Inflammatory macrophage treated with lipopolysaccharide for 4 hours (primary cell): ENCODE measurements at regions not wholly inside any gene's neighbourhood (a gene's known extent, or its start where the extent isn't known, plus 50 kb on each side); places are given as distances from the start of the nearest gene placed in this dataset.
"Not testable (repeated sequence)": the region's sequence is repeated elsewhere in the genome, so short reads cannot be mapped to it uniquely, and the experiment has no call there.

Experiments used
- DNase-seq: peaks from one replicate; pipeline ENCODE4 v3.0.0-alpha.2; 2020

DNA sequence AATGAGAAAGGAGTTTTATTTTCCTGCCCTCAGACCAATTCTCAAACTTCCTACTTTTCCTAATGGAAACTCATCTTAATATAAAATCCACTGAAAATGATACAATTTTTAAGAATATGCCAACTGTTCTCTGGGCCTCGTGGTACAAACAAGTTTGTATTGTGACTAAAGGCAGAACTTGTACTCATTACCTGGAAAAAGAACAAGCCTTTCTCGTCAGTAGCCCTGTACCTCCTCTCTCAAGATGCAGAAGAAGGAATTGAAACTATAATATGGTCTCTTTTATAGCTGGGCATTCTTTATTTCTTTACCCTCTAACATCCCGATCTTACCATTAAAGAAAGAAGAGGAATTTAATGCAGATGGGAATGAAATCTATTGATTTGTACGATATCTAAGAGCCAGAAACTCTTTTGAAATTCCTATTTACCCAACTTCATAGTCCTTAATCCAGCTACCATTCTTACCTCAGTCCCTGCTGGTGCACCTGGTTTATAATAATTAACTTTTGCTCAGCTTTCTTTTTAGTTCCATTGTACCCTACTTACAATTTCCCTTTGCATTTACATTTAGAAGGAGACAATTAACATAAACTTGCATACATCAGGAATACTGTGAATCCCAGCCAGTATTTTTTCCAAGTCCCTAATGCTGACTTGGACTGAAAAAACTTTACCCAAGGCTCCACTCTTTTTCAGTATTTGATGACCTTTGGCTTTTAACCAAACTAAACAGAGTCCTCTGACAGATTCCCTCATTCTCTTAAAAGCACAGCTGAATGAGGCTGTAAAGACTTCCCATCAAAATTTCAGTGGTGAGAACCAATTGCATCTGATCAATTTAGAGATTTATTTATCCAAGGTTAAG lies 1162.4 kb downstream of the BRINP3 start:
- DNase-seq: no peak

DNA sequence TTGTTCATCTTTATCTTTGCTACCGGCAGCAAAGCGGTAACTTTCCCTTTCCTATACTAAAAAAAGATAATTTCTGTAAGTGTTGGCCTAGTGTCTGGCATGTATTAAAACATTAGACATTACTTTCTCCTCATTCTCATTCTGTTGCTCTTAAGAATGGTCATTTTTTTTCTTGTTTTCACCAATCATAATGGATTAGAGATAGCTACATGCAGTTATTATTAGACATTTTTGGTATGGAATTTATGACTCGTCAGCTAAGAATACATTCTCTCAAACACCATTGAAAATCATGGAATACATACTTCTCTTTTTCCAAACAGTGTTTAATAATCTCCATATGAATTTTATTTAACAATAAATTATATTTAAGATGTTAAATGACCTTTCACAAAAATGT lies 1154.6 kb downstream of the BRINP3 start:
- no peak for DNase-seq

DNA sequence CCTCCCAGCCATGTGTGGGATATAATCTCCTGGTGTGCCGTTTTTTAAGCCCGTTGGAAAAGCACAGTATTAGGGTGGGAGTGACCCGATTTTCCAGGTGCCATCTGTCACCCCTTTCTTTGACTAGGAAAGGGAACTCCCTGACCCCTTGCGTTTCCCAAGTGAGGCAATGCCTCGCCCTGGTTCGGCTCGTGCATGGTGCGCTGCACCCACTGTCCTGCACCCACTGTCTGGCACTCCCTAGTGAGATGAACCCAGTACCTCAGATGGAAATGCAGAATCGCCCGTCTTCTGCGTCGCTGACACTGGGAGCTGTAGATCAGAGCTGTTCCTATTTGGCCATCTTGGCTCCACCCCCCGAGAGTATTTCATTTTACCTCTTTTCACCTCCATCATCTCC lies 1146.6 kb downstream of the BRINP3 start:
- not testable (repeated sequence) for DNase-seq

DNA sequence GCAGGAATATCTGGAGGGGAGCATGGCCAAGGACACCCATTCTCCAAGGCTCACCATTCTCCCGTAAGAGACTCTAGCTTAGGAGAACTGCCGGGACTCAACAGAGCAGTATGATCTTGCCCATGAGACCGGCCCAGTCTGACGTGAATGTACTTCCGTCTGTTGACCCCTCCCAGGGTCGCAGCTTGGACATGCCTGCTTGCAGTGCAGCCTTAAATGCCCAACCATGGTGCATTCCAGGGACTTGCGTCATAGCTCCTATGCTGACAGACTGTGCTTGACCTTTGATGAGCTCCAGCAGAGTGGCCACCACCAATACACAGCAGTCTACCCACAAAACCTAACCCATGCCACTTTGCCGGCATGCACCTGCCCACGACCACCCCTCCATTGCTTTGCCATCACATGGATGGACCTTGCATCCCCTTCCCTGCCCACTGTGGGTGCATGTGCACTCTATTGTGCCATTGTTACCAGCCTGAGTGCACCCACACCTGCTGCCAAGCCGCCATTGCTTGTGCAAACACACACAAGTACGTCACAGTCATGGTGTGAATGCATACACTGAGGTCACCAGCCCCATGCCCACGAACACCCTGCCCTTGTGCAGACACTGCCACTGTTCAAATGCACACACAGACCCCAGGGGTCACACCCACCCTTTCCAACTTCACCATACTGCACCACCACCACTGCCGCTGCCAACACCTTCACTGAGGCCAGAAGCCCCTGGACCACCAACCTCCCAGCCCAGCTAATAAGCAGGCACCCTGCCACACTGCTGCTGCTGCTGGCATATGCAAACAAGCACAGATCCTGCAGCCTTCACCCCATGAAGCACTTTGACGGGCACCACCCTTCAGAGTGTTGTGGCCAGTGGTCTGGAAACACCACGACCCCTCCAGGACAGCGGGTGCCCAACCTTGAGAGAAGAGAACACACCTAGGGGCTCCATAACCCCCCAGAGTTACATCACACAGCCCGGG lies 1141.3 kb downstream of the BRINP3 start:
- no peak for DNase-seq

DNA sequence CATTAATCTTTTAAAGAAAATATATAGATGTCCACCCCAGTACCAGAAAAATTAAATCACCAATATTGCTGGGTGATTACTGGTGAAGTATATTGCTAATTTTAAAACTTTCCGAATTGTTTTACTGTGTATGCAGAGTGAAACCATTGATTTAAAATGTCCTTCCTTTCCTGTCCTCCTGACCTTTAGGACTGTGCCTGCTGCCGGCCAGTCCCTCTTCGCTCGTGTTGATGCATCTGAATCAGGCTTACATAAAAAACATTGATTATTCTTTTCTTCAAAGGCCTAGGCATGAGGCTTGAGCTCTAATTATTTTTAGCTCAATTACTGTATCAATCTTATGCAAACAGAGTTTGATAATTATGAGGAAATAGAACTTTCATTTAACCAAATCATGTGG lies 1128.1 kb downstream of the BRINP3 start:
- no peak for DNase-seq

DNA sequence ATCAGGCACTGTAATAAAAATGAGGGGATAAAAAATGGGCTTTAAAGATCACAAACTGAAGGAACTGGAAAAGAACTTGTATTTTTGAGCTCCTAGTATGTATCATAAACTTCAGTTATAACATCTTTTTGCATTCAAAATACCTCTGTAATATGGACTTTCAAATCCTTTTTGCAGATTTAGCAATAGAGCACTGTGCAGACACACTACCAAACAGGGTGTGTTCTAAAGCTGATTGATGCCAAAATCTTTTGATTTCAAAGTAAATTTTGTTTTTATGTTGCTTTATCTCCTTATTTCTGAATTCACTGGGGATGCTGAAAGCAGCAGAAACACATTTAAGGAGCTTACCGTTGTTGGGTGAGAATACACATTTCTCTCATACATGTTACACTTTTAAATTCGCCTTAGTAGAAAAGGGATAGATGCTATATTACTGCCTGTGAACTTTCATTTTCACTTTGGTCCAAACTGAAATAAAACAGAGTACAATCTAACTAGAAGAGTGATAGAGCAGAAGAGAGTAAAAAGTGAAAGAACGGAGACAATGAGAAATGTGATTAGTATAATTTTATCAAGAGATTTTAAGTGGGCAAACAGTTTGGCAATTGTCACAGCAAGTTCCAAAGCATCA lies 1126.6 kb downstream of the BRINP3 start:
- no peak for DNase-seq

DNA sequence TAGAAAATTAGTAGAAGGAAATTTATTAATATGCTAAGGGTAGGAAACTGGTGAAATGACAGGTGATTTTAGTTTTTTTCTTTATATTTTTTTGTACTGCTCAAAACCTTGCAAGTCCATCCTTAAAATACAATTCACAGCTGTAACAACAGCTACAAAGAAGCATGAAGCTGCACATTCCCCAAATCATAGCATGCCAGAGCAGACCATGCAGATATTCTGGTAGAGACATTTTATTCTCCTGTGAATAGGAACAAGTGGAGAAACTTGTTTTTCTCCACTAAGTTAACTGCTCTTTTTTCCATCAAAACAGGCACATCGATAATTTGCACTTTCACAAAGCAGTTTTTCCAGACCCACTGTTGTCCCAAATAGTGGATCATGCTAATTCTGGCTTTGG lies 1125.7 kb downstream of the BRINP3 start:
- no peak for DNase-seq

DNA sequence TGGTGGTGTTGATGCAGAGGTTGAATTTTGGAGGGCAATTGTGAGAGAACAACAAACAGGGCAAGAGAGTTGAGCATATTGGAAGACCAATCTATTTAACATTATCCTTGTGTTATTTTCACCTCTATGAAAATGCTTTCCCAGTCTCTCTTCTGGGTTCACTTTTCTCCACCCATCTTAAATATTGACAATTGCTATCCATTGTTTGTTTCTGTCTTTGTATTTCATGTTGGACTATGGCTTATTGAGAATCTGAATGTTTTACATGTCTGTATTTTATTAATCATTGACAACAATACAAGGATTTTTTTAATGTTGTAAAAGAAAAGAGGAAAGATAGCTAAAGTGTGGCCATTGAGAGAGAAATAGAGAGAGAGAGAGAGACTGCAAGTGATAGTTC lies 1121.5 kb downstream of the BRINP3 start:
- no peak for DNase-seq

DNA sequence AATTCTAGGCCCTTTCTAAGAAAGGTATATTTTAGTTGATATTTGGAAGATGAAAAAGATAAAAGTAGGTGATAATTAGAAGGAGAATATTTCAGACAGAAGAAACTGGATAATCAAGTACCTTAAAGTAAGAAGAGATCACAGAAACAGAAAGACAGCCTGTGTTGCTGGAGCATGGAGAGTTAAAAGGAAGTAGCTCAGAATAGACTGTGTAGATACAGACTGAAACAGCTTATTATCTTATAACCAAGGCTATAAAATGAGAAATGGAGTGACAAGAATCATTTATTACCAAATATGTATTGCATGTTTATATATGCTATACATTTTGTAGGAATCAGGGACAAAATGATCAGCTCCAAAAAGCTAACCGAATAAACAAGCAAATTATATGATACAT lies 1120.3 kb downstream of the BRINP3 start:
- DNase-seq: no peak

DNA sequence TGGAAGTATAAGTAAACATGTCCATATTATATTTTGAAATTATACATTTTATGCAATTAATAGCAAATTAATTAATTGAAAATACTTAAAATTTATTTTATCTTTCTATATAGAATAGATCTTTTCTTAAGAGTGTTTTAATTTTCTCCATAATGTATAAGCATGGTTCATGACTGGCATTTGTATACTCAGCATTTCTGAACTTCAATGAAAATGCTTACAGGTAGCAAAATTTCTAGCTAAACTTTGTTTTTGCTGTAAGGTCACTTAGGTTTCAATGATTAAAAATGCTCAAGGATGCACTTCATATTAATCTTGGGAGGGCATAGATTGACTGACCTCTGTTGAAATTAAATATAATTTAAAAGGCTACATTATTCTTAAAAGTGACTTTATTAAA lies 1108.1 kb downstream of the BRINP3 start:
- DNase-seq: no peak

DNA sequence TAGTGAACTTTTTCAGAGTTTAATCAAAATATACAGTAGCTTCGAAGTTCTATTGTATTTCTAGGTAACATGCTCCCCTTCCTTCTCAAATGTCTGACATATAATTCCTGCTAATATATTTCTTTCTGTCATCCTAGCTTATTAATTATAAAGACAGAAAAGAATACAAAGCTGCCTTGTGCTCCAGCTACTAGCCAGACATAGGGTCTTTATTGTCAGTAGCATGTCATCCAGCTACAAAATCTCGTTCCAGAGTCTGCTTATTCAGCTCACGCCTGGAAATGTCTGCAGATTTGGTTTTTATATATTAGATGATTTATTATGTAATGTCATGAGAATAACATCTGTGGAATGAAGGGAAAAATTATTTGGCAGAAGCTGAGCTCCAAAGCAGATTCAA lies 1102.8 kb downstream of the BRINP3 start:
- no peak for DNase-seq

DNA sequence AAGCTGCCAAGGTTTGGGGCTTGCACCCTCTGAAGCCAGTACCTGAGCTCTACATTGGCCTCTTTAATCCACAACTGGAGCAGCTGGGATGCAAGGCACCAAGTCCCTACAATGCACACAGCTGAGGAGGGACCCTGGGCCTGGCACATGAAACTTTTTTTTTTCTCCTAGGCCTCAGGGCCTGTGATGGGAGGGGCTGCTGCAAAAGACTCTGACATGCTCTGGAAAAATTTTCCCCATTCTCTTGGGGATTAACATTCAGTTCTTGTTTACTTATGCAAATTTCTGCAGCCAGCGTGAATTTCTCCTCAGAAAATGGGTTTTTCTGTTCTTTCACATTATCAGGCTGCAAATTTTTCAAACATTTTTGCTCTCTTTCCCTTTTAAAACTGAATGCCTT lies 1072.2 kb downstream of the BRINP3 start:
- no peak for DNase-seq

DNA sequence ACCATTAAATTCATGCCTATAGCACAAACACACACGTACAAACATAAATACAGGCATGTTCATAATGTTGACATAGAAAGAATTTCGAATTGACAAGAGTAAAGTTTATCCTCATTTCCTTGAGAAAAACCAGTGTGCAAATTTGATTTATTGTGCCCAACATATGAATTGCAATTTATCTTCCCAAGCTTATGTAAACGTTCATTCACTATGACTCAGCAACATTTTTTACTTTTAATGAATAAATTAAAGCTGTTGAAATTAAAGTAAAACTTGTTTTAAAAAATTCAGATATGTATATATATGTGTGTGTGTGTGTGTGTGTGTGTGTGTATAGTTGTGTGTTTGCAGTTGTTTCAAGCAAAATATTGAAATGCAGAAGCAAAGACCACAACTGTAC lies 1067.9 kb downstream of the BRINP3 start:
- no peak for DNase-seq

DNA sequence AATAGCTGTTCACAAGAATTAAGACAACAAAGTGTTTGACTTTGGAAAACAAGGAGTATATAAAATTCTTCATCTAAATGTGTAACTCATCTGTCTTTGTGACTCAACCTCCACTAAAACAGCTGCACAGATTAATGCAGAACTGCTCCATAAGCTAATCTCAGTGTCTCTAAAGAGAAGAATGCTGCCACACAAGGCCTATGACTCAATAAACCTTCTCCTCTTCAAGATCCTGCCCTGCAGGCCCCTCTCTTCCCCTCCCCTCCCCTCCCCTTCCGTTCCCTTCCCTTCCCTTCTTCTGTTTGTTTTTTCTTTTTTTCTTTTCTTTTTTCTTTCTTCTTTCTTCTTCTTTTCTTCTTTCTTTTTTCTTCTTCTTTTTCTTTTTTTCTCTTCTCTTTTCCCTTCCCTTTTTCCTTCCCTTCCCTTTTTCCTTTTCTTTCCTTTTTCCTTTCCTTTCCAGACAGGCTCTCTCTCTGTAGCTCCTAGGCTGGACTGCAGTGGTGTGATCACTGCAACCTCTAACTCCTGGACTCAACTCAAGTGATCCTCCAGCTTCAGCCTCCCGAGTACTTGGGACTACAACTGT lies 1052.8 kb downstream of the BRINP3 start:
- DNase-seq: no peak

DNA sequence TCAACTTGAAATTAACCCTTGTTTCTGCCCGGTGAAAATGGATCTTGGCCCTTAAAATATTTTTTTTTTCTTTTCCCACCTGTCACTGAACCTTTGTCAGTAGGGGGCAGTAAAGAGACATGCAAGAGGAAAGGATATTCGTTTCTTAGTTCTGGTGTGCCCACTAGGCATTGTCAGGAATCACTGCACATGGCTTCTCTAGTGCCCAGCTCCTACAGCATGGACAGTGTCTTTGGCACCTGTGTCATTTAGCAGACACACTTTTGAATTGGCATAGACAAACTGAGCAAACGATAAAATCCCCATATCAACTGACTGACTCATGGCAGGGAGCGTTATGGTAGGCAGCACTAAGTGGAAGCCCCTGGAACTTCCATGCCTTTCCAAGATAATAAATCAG lies 1048.1 kb downstream of the BRINP3 start:
- DNase-seq: no peak

DNA sequence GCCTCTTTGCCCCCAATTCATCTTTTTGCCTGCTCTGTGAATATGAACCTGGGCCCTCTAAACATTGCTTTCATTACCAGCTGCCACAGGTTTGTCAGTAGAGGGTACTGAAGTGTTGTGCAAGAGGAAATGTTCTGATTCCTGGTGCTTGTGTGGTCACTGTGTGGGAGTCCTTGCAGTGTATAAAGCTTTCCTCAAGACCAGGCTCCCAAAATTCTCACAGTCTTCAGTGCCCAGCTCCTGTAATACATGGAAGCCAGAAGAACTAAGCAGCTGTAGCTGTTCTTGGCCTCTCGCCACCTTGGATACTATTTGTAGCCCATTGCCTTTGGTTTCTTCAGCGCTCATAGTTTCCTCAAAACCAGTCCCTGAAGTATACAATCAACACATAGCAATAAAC lies 1046.2 kb downstream of the BRINP3 start:
- DNase-seq: no peak

DNA sequence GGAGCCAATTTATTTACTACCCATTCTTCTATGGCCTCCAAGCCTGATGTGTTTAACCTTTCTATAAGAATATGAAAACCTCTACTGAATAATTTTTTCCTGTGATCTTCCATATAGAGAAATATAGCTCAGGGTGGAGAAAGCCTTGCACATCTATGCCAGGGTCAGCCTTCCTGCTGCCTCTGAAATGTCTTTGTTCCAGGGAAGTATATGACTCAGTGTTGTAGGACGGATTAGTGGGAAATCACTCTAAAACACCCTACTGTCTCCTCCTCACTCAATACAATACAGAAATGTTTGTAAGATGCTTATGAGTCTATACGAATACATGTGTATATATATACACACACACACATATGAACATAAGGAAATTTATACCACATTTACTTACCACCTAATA lies 1044.9 kb downstream of the BRINP3 start:
- no peak for DNase-seq

DNA sequence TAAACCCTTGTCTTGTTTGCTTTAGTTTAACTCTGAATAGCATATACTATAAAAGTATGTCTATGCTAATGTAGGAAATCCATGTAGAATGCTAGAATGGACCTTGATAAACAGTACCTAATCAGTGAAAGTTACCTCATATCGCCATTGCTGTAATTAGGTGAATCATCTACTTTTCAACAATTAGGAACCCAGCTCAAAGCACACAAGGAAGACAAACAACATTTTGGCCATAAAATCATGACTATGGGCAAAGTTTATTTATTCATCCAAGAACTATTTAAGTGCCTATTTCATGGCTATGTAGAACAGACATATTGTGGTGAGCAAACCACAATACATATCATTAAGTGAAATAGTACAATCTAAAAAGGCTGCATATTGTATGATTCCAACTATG lies 1043.2 kb downstream of the BRINP3 start:
- no peak for DNase-seq

DNA sequence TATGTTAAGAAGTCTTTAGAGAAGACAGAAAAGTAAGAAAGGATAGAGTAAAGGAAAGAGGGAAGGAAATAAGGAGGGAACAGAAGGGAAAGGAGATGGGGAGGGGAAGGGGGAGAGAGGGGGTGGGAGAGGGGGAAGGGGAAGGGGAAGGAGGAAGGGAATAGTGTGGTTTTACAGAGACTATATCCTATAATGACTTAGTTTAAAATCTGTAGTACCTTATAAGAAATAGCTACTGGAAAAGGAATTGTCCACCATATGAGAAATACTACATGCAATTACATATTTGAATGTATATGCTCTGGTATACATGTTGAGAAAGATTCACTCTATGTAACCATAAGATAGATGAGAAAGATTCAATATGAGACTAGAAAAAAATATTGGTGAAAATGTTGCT lies 1042.3 kb downstream of the BRINP3 start:
- DNase-seq: no peak

DNA sequence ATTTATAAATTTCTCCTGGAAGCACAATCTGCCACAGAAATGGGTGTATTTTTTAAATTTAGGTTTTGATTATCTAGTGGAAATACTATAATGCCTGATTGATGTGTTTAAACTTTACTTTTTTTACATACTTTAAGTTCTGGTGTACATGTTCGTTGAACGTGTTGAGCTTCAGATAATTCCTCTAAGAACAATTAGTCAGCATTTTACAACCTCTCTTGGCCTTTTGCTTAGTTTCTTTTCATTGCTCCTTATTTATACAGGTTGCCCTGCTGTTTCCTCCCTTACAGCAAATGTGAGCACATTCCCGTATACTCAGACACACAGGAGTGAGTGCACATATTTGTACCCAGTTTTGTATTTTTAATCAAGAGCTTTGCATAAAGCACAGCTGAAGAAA lies 1038.9 kb downstream of the BRINP3 start:
- no peak for DNase-seq

DNA sequence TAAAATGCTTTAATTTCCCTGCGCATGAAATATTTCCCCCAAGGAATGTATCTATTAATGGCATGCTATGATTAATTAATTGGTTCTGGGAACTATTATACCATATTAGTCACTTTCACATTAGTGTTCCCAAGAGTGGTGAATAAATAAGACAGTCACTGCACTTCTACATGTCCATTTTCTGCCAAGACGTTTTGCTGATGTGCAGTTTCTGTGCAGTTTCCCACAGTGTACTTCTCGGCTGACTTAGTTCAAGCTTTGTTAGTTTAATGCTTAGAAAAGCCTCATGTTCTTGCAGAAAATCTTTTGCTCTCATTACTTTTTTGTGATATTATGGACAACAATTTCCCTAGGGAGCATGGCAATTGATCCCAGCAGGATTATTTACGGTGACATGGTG lies 1014.5 kb downstream of the BRINP3 start:
- no peak for DNase-seq

DNA sequence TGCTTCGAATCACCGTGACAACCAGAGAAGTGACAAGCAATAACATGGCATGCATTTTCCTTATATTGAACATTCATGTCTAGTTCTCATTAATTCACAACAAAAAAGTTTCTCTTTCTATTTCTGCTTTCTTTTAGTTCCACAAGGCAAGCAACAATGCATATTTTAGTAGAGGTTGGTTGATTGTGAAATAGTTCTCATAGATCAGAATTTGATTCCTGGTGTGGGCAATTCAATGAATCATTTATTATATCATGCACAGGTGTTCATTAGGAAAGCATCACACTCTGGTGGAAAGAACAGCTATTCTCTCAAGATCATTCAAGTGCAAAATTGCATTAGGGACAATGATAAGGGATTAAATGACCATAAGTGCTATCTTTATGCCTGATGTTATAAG lies 980.9 kb downstream of the BRINP3 start:
- DNase-seq: no peak

DNA sequence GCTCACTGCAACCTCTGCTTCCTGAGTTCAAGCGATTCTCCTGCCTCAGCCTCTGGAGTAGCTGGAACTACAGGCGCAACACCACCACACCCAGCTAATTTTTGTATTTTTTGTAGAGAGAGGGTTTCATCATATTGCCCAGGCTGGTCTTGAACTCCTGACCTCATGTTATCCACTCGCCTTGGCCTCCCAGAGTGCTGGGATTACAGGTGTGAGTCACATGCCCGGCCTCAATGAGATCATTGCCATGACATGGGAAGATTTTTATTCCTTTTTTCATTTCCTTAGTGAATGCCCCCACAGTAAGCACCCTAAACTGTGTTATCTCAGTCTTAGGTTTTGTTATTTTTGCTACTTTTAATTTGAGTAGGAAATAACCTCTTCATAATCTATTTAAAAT lies 977.9 kb downstream of the BRINP3 start:
- DNase-seq: no peak
